GM21390 (cell line): ENCODE measurements at regions not wholly inside any gene's neighbourhood (a gene's known extent, or its start where the extent isn't known, plus 50 kb on each side); places are given as distances from the start of the nearest gene placed in this dataset.

Source experiments
- ATAC-seq: cut with Tn5 transposase; IDR thresholded peaks from one replicate; pipeline ENCODE4 v1.9.1; 2021; ENCODE audit not compliant: unreplicated experiment

- ATAC-seq: no peak
Measured at GRCh38 chr6:159358562-159358961, 189.4 kb downstream of the FNDC1 start.

- no peak for ATAC-seq
Measured at GRCh38 chr6:159357211-159357915, 188.2 kb downstream of the FNDC1 start.

- ATAC-seq: no peak
Measured at GRCh38 chr6:159353193-159353592, 184.0 kb downstream of the FNDC1 start.

GRCh38 chr6:159351707-159352106 is 182.5 kb downstream of the FNDC1 start:
- no peak for ATAC-seq

- ATAC-seq: no peak
Measured at GRCh38 chr6:159349915-159350314, 180.7 kb downstream of the FNDC1 start.

- ATAC-seq: no peak
Measured at GRCh38 chr6:159343709-159344108, 174.5 kb downstream of the FNDC1 start.

GRCh38 chr6:159342146-159342545 is 172.9 kb downstream of the FNDC1 start:
- no peak for ATAC-seq

- ATAC-seq: no peak
Measured at GRCh38 chr6:159334068-159334467, 164.9 kb downstream of the FNDC1 start.

GRCh38 chr6:159331451-159331850 is 162.3 kb downstream of the FNDC1 start:
- no peak for ATAC-seq

- no peak for ATAC-seq
Measured at GRCh38 chr6:159329081-159329480, 159.9 kb downstream of the FNDC1 start.

- no peak for ATAC-seq
Measured at GRCh38 chr6:159328052-159328451, 158.9 kb downstream of the FNDC1 start.

- no peak for ATAC-seq
Measured at GRCh38 chr6:159325476-159325875, 156.3 kb downstream of the FNDC1 start.

- ATAC-seq: no peak
Measured at GRCh38 chr6:159324596-159324995, 155.4 kb downstream of the FNDC1 start.
